Activated naive CD8-positive, alpha-beta T cell treated with anti-CD3 and anti-CD28 coated beads for 36 hours (primary cell): ENCODE measurements at regions not wholly inside any gene's neighbourhood (a gene's known extent, or its start where the extent isn't known, plus 50 kb on each side); places are given as distances from the start of the nearest gene placed in this dataset.
"Not testable (repeated sequence)": the region's sequence is repeated elsewhere in the genome, so short reads cannot be mapped to it uniquely, and the experiment has no call there.

ENCODE experiments used
- DNase-seq: peaks from one replicate; pipeline ENCODE4 v3.0.0; 2021
- H3K27ac Mint-ChIP-seq: one replicate; pipeline ENCODE4 v1.8.0; 2022; ENCODE audit warnings: mild to moderate bottlenecking, moderate library complexity, mixed read lengths
- H3K27me3 Mint-ChIP-seq: one replicate; pipeline ENCODE4 v1.8.0; 2022; ENCODE audit warnings: mild to moderate bottlenecking, mixed read lengths
- H3K36me3 Mint-ChIP-seq: one replicate; pipeline ENCODE4 v1.8.0; 2021; ENCODE audit warnings: mild to moderate bottlenecking, mixed read lengths
- H3K4me1 Mint-ChIP-seq: one replicate; pipeline ENCODE4 v1.8.0; 2021; ENCODE audit warnings: mixed read lengths
- H3K4me3 Mint-ChIP-seq: one replicate; pipeline ENCODE4 v1.8.0; 2022; ENCODE audit warnings: mild to moderate bottlenecking, moderate library complexity, mixed read lengths
- H3K9me3 Mint-ChIP-seq: one replicate; pipeline ENCODE4 v1.8.0; 2022; ENCODE audit warnings: mixed read lengths

- H3K27ac Mint-ChIP-seq, H3K27me3 Mint-ChIP-seq, DNase-seq, H3K9me3 Mint-ChIP-seq, H3K4me3 Mint-ChIP-seq, H3K4me1 Mint-ChIP-seq, H3K36me3 Mint-ChIP-seq: not testable (repeated sequence)
These were observed 63.1 kb upstream of the HSFY2 start for GRCh38 chrY:18836643-18837042.
